SIG-M5 treated with dmso at 0.1 percent for 504 hours (cell line): ENCODE measurements at regions not wholly inside any gene's neighbourhood (a gene's known extent, or its start where the extent isn't known, plus 50 kb on each side); places are given as distances from the start of the nearest gene placed in this dataset.
A peak's percentile ranks its signal among the peaks of the same experiment; 100 is the strongest.

Experiments
- DNase-seq: peaks from one replicate; lab custom pipeline; 2025; ENCODE audit not compliant: unreplicated experiment; lab: John Stamatoyannopoulos, UW

DNA sequence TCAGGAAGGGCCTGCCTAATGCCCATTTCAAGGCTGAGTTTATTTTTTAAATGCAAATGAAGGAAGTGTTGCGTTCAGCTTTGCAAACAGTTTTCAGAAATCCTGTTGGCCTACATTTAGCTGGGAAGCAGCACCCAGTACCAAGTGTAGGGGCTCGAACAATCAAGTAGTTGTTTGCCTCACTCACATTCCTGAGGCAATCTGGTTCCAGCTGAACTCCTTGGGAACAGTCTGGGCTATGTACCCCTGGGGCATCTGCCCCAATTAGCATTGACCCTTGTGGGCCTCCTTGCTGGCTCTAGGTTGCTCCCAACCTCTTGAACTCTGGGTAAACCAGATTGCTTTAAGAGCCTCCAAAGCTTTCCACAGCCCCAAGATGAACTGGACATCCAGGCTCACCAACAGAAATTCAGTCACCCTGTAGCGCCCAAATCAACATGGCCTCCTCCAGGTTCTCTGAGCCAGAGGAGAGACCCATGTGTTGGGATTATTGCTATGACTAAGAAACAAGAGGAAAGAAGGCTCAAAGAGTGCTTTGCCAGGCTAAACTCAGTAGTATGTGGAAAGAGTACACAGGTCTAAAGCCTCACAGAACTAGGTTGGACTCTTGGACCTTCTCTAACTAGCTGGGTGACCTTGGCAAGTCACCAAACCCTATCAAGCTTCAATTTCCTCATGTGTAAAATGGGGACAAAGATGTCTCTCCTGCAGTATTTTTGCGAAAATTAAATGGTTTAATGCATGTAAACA is 532.7 kb downstream of the SOX2 start:
- DNase-seq = no peak

DNA sequence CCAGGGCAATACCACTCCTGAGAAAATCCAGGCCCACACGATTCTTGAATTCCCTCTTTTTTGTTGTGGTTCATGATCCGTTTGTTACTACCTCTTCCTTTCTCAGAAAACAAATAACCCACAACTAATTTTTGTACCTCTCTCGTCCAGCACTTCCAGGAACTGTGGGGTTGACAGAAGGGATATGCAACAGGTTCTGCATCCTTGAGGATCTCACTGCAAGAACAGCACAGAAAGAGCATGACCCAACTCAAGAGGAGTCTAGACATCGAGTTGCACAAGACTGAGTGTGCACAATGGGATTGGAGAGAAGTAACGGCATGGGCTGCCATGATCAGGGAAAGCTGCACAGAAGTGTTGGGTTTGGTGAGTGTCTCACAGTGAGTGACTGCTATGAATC is 533.3 kb downstream of the SOX2 start:
- no peak for DNase-seq

DNA sequence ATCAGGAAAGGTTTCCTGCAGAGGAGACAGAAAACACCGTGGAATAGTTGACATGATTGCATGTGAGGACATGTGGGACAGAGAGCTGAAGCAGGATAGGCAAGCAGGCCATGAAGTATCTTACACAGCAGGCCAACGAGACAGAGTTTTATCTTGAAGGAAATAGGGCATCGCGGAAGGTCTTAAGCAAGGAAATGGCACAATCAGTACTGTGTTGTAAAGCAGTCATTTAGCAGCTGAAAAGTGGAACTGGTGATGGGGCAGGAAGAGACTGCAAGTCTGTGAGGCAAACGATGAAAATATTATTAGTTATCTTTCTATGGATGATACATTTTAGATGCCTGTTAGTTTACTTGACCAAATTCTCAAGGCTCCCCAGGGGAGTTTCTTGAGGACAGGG is 535.1 kb downstream of the SOX2 start:
- DNase-seq = peak; percentile 21

DNA sequence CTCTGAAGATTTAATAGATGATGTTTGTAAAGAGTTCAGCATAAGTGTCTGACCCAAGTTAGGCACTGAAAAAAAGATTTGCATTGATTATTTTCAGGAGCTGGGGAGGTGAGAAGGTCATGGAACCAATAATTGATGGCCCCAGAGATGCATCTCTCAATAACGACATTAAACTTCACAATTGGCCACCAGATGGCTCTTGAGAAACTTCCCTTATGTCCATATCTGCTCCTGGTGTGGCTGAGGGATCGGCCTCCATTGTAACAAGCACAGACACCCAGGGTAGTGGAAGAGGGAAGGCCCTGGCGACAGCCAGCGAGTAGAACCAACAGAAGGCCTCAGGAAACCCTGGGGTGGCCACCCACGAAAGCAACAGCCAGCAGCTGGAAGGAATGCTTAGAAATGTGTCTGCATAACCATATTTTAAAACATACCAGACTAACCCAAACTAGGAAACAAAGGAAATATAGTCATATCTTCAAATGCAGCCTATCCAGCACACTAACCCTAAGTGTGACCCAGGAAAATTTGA is 536.7 kb downstream of the SOX2 start:
- peak; percentile 11 for DNase-seq

DNA sequence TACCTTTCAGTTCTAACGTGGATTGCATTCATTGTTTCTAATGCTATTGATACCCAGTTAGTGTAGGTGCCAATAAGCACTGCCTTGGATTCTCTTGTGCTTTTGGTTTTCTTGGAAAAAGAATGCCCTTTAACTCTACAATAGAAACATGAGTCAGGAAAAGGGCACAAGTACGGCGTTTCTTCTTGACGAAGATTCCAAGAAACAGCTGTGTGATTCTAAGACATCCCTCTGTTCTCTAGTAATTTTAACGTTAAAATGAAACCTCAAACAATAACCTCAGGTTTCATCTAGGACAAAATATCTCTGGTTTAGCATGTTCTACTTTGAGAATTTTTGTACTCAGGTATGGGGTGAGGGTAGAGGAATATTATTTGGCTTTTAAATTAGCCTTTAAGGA is 540.5 kb upstream of the ATP11B start:
- DNase-seq = no peak

DNA sequence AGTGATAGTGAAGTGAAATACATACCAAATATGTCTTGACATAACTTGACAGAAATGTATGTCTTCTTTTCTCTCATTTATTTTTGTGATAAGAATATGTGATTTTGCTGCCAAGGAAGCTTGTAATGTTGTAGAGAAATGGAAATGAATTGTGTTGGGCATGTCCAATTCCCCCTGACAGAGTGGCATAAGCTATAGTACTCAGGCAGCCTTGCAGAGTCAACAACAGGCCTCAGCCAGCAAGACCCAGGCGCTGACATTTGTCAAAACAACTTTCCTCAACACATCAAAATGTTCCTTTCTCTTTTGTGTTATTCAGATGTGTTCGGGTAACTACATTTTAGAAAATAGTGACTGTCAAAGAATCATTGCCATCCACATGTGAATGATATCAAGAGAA is 538.1 kb upstream of the ATP11B start:
- no peak for DNase-seq

DNA sequence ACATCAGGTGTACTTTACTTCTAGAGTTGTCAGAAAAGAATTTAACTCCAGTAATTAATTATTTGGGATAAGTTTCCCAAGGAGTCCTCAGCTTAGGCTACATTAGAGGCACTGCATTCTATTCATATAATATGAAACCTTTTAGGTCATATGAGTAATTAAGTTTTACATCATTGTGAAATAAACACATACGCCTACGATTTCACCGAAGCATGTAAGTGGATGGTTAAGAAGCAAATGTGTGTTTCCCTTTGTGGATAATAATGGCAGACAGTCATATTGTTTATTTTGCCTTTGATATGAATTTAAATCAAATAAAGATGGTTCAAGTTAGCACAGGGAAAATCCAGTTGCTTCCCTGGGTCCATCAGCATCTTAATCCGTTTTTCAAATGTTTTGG is 535.9 kb upstream of the ATP11B start:
- DNase-seq = no peak

DNA sequence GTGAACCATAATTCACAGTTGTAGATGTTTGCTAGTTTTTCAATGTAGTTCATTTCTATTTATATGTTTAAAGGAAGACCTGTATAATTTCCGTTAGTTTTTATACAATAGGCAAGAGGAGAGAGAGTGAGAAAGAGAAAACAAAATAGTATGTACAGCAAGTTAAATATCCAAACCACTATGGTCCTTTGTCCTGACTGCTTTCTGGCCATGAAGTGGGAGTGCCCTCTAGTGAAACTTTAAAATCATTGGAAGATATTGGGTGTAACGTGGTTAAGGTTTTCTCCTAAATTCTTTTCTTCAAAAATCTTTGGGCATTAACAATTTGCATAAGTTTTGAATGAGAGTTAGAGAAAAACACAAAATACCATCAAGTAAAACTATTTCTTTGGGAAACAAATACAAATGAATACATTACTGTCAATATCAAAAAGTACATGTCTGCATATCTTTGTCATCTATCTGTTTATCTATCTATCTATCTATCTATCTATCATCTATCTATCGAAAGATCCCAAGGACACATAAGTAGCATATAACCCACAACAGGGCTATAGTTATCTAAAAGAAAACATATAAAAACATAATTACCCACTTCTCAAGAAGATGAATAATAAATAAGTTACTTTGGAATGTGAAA is 534.6 kb upstream of the ATP11B start:
- peak; percentile 43 for DNase-seq

DNA sequence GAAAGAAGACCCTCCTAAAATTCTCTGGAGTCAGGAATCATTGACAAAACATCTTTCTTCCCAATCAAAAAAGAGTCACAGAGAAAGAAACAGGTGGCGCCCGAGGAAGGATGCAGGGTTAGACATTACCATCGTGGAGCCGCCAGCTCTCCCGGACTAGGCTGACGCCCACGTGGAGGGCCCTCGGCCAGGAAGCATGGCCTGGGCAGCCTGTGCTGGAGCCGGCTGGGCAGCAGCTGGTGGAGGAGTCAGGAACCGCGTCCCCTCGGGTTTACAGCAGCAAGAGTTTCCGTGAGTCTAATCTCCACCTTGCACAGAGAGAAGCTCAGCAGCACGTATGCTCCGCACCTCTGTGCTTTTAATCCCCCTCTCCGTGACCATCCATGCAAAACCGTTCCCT is 533.7 kb upstream of the ATP11B start:
- no peak for DNase-seq

DNA sequence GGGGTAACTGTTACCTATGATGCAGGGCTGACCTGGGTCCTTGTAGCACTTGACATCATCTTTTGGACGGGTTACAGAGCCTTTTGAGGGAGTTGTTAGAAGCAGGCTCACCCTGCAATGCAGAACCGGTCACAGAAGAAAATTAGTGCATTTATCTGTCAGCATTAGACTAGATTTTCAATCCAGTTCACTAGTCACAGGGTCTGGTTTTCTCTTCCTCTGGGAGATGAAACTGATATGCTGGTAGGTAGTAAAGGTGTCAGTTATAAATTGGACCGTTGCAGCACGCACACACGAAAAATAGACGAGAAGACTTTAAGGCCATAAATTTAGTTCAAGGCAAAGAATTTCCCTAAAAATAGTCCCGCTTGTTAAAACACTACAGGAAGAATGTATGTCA is 532.3 kb upstream of the ATP11B start:
- no peak for DNase-seq

DNA sequence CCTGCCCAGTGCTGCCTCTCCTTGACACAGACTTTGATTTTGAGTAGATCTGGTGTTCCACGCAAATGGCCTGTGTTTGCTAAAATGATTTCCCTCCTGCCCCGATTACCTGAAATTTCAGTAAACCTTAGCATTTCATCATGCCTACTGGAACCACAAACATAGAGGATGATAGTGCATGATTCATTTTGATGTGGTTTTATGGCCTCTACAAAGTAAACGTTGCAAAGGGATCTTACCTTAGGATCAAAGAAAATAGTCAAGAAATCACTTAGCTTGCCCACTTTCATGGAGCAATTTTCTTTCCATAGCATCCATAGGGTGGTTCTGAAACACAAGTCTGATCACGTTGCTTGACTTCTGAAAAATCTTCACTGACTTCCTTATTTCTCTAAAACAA is 524.6 kb upstream of the ATP11B start:
- no peak for DNase-seq

DNA sequence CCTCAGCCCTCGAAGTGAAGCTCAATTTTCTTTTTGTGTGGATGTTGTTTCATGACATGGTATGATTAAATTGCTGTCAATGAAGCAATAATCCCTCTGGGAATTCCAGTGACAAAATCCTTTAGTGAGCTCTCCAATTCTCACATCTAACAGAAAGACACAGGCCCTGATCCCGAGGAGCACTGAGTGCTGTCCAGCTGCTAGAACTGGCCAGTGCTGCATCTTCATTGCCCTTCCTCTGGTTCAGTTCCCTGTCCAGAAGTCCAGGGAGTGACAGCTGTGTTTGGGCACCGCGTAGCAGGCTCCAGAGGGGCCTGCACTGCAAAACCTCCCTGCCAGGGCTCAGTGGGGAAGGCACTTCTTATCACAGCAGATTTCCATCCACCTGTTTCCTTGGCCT is 516.8 kb upstream of the ATP11B start:
- DNase-seq = no peak

DNA sequence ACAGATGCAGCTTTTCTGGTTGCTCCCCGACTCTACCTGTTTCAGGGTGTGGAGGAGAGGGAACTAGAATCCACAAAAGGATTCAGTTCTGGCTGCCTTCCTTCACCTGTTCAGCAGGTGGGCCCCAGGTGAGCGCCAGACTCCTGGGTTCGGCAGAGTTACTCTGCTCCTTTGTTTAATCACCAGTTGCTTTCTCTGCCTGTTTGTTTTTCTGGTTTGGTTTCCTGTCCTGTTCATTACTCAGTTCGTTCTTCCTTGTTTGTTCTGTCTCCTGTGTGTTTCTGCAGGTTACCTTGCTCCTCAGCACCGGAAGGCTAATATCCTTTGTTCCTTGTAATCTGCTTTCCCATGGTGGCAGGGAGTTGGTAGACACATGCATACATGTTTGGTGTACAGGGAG is 508.5 kb upstream of the ATP11B start:
- DNase-seq = peak; percentile 10

DNA sequence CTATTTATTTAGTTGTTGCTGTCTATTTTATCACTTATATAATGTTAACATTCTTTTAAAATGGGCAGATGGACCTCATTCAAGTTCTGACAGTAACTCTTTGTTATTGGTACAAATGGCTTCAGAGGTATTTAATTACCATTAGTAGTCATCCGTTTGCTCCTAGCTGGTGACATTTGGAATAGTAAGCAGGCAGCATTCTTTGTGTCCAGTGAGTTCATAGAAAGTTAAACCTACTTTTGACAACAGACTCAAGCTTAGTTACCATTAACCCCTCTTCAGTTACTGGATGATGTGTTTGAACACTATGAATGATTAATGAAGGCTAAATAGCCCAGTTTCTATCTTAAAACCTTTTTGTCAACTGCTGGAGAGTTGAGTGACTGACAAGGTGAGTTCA is 500.7 kb upstream of the ATP11B start:
- no peak for DNase-seq

DNA sequence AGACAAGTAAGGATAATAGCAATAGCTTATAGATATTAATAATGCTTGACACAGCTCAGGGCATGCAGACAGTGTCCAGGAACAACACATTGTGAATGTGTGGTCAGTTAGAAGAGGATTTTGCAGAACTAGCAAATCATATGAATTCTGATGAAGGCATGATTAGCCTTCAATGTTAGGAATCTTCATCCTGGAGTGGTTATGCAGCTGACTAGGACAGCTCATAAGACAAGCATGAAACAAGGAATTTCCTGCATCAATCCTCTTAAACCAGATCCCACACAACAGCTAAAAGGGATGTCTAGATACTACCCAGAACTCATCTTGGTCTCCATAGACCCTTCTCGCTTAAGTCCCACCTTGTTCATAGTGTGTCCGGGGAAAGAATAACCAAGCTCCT is 499.0 kb upstream of the ATP11B start:
- DNase-seq = no peak

DNA sequence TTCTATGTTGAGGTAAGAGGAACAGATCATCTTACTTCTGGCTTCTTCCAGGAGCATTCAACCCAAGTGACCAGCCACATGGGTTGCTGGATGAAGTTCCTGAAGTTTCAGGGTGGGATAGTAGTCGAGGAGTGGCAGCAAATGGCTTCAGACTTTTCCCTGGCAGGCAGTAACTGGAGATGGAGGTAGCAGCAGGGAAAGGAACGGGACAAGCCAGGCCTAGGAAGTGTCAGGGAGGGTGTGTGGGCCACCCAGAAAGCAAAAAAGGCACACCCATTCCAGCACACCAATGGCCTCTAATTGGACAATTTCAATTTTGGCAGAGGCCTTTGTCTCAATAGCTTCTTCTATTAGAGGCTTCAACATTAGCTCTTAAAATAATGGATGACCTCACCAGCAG is 498.6 kb upstream of the ATP11B start:
- no peak for DNase-seq

DNA sequence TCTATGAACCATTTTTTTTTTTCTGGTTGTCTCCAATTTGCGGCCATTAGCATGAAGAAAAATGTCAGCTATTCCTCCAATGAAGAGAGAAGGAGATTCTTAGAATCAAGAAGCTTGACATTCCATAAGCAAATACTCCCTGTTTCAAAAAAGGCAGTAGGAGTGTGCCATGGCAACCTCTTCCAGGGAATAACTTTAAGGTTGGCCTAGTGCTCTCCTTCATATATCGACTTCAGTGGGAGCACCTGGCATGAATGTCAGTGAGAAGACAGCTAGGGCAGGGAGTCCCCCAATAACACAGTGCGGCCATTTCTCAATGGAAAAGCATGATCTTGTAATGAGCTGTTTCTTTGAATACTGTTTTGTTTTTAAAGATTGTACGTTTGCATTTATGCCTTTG is 493.0 kb upstream of the ATP11B start:
- DNase-seq = no peak

DNA sequence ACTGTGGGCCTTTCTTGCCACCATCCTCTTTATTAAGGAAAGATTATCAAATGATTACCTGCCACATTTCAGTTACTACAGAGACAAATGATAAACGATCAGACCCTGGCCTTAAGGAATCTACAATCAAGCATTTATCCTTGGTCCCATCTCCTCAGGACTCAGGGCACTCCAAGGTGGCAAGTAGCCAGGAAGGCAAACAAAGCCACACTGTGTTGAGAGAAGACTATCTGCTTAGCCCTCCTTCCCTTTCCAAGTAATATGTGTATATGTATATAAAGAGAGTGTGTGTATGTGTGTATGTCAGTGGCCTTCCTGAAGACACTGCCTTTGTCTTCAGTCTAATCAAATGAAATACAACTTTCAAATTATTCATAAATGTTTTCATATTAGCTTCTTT is 490.1 kb upstream of the ATP11B start:
- no peak for DNase-seq

DNA sequence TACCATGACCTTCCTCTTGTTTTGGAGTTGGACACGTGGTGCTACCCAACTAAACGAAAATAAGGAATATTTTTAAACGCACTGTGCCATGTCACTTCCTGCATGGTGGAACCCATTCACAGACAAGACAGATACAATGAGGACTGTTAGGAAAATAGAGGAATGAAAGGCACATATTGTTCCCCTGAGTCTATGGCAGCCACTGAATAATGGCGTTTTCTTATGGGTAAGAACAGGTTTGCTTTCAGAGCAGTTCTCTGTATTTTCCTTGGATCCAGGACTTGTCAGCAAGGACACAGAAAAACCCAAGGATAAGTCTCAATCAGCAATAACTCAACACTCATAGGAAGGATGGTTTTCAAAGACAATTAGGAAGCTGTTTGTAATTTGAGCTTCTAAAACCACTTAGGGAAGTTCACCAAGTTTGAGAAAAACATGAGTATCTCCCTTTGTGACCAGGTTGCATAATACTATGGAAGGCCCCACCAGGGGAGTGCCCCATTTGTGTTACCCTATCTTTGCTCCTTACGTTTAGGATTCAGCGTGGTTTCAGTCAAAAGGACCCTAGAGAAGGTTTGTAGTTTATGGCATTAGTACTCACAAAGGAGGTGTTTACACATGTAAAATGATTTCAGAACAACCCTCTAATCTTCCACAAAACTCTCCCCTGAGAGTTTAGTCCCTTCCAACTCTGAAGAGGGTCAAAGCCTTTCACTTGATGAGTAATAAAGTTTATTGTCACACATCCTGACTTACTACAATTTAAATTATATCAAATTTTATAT is 487.2 kb upstream of the ATP11B start:
- DNase-seq = no peak

DNA sequence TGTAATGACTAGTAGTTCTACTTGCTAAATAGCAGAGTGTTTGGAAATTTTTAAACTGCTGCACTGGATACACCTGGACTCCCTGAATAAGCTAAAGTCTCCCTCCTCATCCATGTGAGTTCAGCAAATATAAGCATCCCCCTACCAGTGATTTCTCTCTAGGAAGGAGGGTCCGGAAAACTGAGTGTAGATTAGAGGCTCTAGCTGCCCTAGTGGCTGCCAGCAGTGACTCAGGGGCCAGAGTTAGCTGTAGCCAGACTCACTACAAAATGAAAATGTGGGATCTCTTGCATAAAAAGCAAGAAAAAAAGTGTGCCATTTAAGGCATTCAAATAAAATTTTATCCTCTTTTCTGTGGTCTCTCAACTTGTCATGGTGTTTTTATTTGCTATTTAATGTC is 485.0 kb upstream of the ATP11B start:
- DNase-seq = no peak

DNA sequence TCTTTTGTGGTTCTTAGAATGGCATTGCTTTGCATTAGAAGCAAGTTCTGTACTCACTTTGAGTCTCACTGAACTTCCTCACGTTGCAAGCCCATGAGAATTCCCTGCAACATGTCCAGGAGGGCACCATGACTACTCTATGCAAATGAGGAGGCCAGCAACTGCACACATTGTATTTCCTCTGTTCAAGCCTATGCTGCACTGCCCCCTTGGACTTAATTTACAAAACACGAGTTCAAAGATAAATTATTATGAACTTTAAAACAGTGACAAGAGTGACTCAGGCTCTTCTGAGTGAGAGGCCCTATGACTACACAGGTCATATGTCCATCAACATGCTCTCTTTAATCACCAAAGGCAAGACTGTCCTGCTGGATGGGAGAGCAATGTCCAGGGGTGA is 484.2 kb upstream of the ATP11B start:
- DNase-seq = no peak

DNA sequence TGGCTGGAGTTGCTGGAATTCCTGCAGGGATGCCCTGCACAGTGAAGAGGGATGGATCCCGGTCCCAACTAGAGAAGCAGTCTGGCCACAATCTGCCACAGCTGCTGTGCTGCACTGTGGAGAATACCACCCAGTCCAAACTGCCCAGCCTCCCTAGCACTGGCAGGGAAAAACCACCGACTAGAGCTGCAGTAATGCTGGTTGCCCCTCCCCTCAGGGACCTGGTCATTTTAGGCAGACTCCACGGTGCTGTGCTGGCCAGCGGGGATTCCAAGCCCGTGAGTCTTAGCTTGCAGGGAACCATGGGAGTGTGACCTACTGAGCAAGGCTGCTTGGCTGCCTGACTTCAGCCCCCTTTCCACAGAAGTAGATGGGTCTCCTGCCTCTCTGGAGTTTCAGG is 478.0 kb upstream of the ATP11B start:
- no peak for DNase-seq
